Activated T-cell treated with anti-CD3 and anti-CD28 coated beads, Interleukin-2, amount 50 U/mL, for 48 hours (primary cell): ENCODE measurements at regions not wholly inside any gene's neighbourhood (a gene's known extent, or its start where the extent isn't known, plus 50 kb on each side); places are given as distances from the start of the nearest gene placed in this dataset.

ENCODE experiments used
- DNase-seq, 2 experiments: peaks; one replicate each; pipeline ENCODE4 v3.0.0-alpha.2; 2020

DNA sequence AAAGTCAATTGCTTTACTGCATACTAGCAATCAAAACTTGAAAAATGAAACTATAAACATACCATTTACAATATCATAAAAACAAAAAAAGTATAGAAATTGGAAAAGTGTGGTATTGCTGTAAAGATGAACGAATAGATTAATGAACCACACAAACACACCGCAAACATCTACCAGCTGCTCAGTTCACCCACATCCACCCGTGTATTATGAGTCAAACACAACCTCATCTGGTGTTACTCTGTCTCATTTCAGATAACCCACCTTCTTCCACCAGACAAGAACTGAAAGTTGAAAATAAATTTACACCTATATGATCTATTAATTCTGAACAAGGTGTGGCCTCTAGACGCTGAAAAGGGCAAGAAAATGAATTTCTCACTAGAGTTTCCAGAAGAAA lies 53.3 kb downstream of the BLID start:
- no peak for DNase-seq

- no peak for DNase-seq
These were observed 56.5 kb downstream of the BLID start for GRCh38 chr11:122059565-122059964.

DNA sequence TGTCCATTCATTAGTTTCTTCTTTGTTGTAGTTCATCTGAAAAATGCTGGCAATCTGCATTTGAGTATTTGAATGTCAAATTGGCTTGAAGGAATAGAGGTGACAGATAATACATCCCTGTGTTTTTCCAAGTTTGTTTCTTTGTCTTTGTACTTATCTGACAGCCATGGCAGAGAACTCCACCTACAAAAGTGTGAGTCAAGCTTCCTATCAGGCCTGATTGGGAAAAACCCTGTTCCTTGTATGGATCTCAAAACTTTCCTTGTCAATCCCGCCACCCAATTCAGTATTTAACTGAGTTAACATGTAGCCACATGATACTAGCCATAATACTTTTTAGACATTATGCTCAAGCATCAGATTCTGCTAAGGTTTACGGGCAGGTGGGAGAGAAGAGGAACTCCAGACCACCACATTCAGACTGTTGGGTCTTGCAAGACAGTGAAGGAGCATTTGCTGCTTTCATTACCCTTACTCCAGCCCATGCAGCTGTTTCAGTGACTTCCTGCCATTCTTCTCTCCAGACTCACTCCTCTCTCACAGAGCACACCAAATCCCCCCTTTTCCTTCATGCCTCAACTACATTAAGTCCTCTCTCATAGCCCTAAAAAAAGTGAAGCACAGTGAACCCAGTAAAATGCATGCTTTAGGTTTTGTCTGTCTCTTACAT lies 65.9 kb downstream of the BLID start:
- no peak for DNase-seq

DNA sequence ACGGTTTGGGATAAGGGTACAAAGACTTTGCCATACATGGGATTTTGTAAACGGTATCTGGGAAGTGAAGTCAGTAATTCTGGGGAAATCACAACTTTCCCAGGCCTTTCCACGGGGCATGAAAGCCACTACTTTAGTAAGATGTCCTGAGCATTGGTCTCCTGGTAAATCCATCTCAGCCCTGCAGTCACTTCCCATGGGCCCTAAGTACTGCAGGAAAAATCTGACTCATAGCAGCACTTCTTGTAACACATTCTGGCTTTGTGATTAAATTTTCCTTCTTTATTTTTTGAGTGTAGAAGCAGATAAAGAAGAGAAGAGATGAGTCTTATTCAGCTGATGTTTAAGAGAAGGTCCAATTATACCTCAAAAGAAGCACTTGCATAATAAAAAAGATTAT lies 67.6 kb downstream of the BLID start:
- no peak for DNase-seq

DNA sequence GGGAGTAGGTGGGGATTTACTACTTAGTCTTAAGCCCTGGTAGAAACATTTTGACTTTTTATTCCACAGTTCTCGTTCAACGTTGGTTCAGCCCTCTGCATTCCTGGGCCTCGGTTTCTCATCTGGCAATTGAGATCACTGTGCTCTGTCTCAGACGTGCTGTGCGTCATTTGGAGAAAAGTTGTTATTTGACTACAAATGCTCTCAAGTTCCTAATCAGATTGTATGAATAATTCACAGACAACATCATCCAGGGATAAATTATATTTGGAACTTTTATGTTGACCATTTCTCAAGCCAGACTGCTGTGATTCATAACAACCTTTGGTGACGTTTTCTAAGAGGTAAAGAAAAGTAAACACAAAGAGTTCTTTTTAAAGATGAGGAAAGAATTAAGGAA lies 69.2 kb downstream of the BLID start:
- no peak for DNase-seq

GRCh38 chr11:122046438-122046837 lies 69.6 kb downstream of the BLID start:
- DNase-seq, result no peak

DNA sequence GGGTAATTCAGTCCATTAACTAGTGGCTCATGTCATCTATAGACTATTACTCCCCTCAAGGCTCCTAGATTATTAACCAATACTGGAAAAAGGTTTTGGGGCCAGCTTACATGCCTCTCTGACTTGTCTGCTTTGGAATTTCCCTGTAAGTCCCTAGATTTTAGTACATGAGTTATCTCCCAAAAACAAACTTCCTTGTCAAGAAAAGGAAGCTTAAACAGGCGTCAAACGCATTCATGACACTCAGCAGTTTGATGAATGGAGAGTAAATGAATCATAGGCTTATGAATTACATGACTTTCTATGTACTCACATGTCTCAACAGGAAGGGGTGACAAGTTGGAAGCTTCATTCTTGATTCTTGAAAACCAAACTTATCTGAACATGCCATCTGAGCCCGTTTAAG lies 70.8 kb downstream of the BLID start:
- no peak for DNase-seq

- no peak for DNase-seq
These were observed 71.9 kb downstream of the BLID start for GRCh38 chr11:122044086-122044485.

DNA sequence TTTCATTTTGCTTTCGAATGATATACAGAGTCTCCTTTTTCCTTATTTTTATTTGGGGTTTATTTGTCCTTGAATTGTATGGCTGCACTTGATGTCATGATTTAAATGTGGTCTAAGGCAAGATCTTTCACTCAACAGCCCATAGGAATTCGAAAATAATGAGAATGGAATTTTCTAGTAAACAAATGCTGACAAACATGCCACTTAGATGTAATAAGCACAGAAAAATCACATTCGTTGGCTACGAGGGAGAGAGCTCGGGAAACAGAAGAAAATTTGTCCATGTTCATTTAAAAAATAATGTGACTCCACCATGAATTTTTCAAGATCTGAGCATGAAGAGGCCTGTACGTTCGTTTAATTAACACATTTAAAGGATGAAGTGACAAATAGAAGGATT lies 73.0 kb downstream of the BLID start:
- DNase-seq, result no peak

DNA sequence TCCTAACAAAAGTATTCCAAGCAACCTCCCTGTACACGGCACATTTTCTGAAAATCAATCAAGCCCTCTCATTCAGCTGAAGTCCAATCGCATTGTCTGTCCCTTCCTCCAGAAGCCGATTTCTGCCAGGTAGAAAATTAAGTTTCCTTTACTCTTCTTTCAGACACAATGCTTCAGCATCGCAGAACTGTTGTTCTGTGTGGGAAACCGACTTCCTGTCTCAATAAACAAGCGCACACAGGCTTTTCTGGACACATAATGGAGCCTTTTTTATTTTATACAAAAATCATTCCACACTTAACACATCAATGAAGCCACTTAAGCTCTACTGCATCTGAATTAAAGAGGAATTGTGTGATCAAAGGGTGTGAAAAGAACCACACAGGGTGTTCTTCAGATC lies 75.6 kb downstream of the BLID start:
- DNase-seq, result no peak

- DNase-seq, result no peak
These were observed 77.5 kb downstream of the BLID start for GRCh38 chr11:122038543-122038942.

DNA sequence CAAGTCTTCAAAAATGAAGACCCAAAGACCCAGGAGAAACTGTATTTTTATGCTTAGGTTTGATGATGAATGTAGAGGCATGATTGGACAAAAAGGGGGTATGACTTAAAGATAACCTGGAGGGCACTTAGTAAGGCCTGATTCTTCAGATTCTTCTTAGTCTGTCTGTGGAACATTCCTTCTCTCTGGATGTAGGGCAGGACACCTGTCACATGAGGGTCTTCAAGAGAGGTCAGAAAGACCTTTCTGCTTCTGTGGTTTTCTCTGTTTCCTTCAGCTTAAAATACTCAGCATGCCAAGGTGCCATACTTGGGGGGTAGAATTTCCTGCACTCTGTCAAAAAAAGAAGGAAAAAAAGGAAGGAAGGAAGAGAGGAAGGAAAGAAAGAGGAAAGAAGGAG lies 78.1 kb downstream of the BLID start:
- DNase-seq, result no peak

GRCh38 chr11:122036493-122036892 lies 79.5 kb downstream of the BLID start:
- no peak for DNase-seq

DNA sequence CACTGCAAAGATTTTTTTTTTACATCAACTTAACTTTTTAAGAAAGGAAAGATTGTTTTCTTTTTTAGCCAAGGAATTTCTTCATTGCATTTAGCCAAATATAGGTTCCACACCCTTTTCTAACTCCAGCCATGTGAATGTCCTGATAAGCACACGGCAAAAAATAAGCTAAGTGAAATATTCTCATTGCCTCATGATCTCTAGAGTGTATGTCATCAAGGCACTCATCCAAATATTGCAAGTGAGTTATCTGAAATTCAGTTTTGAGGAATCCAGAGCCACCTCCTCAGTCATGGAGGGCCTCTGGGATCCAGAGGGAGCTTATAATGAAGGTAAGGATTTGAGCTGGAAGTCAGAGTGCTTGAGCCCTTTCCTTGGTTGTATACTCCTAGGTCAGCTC lies 80.0 kb downstream of the BLID start:
- no peak for DNase-seq

DNA sequence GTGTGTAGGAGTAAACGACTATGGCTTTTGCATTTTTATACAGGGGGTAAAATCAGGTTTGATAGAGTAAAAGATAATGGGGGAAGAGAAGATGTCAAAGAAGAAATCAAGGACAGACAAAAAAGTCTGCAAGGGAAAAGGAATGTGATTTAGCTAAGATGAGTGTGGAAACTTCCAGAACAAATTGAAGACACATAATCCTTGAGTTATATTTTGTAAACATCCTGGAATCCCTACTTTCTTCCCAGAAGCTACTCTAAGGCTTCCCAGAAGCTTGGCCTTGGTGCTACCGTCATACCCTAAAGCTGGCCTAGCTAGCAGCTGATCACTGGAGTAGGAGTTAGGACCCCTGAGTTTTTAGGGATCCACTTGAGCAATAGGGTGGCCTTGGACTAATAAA lies 82.4 kb downstream of the BLID start:
- DNase-seq, result no peak

DNA sequence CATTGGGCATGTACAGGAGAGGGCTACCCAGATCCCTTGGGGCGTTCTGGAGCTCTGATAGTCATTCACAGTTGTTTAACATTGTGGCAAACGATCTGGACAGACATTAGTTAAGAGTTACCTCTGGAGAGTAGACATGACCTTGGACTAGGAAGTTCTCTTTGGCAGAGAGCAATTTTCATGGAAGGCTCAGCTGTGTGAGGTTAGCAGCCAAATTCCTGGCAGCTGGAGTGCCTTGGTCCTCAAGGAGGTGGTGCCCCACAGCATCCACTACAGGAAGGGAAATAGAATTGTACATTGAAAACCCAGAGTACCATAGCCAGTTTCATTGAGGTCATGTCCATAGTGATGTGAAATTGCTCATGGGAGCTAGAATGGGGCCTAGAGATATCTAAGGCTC lies 82.8 kb downstream of the BLID start:
- no peak for DNase-seq

GRCh38 chr11:122032317-122032716 lies 83.7 kb downstream of the BLID start:
- no peak for DNase-seq

DNA sequence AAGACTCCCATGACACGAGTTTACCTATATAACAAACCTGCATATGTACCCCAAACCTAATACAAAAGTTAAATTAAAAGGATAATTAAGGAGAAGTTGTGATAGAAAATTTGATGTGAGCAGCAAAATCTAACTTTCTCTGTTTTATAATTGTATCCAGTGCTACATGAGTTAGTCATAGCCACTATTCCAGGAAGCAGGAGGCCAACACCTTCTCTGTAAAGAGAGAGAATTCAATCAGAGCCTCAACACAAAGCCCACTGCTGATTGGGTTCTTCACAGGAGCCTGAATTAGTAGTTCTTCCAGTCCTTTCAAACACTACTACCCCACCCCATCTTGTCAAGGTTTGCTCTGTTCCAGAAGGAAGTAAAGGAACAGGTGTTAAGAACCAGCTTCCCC lies 84.2 kb downstream of the BLID start:
- DNase-seq, result no peak

DNA sequence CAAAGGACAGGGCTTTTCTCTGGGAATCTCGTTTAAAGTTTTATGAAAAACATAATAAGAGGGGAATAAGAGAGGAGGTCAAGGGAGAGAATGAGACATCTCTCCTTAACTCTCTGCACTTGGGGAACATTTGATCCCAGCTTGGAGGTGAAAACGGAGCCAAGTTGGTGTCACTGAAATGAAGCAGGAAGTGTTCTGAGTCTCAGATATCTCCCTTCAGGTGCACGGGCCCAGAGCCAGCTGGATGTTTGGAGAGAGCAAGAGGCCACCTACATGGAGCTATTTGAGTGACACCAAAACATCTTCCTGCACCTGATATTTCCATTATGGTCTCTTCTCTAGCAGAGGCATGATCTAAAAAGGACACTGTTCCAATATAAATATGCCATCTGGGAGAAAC lies 85.7 kb downstream of the BLID start:
- no peak for DNase-seq

DNA sequence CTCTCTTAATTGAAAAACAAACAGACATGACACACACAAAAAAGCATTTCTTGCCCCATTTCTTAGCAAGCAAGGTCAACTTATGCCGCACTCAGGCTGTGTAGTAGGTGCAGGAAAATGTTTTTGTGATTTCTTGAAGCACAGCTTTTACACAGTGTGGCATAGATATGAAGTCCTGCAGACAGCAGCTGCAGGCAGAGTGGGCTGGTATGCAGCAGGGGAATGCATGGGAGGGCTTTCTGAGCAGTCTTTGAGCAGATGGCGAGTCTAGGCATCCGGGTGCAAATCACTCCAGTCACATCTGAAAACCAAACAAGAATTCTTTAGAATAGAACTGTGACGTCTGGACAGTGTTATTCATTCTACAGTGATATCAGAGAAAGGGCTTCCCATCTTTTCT lies 87.5 kb downstream of the BLID start:
- DNase-seq, result no peak

DNA sequence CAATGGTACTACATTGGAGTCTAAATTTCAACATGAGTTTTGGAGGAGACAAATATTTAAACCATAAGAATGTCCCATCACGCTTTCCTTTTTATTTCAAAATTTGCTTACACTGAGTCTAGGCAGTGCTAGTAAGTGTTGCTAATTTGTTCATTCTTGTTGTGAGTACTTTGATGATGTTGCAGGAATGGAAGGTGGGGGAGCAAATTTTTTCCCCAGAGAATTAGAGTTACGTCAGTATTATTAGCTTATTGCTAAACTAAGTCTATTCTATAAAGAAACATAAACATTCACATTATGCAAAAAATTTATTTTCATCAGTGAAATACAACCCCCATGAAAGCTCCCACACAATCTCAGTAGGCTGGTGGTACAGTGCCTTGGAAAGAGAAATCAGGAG lies 88.0 kb downstream of the BLID start:
- no peak for DNase-seq

DNA sequence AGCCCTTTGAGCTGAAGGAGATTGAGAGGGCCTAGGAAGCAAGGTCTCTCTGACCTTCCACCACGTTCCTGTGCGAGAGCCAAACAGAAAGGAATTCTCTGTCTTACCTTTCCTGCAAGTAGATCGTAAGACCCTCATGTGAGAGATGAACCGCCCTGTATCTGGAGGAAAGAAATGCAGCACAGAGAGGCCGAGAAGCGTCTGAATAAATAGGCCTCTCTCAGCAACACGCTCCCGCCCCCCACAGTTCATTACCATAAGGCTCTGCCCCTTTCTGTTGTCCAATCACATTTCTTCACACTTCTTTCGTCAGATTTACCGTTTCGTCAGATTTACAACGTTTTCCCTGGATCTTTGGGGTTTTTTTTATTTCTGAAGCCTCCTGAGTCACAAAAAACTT lies 90.3 kb downstream of the BLID start:
- no peak for DNase-seq

DNA sequence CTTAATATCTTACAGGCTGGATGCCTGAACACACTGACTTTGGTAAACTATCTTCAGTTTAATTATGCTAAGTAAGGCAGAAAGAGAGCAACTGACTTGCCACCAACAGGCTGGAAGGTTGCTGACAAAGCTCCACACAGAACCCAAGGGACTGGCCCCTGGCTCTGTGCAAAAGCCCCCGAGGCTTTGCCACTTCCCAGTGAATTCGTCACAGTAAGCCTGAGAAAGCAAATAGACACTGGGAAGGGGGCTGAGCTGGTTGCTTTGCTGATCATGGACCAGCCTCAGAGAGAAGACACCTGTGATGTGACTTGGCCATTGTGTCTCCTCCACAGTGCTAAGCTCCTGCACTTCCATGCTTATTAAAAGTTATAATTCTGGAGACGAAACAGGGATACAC lies 91.7 kb downstream of the BLID start:
- no peak for DNase-seq

DNA sequence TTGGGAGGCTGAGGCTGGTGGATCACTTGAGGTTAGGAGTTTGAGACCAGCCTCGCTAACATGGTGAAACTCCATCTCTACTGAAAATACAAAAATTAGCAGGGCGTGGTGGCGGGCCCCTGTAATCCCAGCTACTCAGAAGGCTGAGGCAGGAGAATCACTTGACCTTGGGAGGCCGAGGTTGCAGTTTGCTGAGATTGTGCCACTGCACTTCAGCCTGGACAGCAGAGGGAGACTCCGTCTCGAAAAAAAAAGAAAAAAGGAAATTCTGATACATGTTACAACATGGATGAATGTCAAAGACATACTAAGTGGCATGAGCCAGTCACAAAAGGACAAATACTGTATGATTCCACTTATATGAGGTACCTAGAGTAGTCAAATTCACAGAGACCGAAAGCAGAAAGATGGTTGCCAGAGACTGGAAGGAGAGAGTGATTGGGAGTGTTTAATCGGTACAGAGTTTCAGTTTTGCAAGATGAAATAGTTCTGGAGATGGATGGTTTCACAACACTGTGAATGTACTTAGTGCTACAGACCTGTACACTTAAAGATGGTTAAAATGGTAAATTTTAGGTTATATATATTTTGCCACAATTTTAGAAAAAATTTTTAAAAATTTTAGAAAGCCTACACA lies 92.3 kb downstream of the BLID start:
- no peak for DNase-seq

DNA sequence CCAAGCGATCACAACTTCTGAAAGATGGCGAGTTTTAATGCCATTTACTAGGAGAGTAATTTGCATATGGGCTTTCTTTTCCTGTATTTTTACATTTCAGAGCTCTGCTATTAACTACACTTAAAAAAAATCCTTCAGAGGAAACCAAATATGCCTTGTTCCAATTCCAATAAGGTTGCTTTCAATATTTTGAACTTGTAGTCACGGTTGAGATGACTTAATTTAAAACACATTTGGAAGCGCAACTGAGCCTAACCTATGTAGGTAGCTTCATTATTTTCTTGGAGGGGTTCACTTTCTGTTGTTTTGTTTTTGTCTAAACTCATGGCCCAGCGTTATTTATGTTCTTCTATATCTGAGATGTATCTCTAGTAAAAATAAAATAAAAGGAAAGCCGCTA lies 93.4 kb downstream of the BLID start:
- no peak for DNase-seq
